Keratinocyte (primary cell): ENCODE measurements at regions not wholly inside any gene's neighbourhood (a gene's known extent, or its start where the extent isn't known, plus 50 kb on each side); places are given as distances from the start of the nearest gene placed in this dataset.

Experiments
- EZH2 ChIP-seq: IDR thresholded peaks from one replicate; pipeline ENCODE4 v1.6.1; 2012; ENCODE audit warnings: inconsistent platforms, mild to moderate bottlenecking, low read length, moderate library complexity
- TF ChIP-seq, protein P1 (sequence below), 3 experiments: IDR thresholded peaks in 1 of 3; conservative IDR thresholded peaks in 1 of 3; optimal IDR thresholded peaks in 1 of 3; 2 replicates in 2 of 3; 3 replicates in 1 of 3; pipeline versions ENCODE3 to v1.5.1; 2011; ENCODE audit warnings: low read length in 3 of 3, mild to moderate bottlenecking in 3 of 3, moderate library complexity in 2 of 3, control low read depth in 1 of 3, inconsistent platforms in 1 of 3; ENCODE audit not compliant: insufficient read depth in 2 of 3; ENCODE audit errors: extremely low read depth in 1 of 3

DNA sequence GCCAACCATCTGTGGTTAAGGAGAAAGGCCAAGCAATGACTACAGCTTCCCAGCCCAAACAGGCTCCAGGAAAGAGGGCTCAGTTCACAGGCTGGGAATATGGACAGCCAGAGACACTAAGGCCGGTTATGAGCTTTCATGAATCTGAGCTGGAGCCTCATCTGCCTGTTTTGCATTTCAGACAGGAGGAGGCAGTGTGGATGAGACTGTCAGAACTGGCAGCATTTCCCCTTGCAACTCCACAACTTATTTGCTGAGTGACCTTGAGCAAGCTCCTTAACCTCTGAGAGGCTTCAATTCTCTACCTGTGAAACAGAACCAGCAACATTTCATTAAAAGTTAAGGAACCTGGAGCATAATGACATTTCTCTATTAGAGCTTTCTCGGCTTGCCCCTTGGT lies 264.0 kb downstream of the ETS1 start:
- TF ChIP-seq, protein P1, sequence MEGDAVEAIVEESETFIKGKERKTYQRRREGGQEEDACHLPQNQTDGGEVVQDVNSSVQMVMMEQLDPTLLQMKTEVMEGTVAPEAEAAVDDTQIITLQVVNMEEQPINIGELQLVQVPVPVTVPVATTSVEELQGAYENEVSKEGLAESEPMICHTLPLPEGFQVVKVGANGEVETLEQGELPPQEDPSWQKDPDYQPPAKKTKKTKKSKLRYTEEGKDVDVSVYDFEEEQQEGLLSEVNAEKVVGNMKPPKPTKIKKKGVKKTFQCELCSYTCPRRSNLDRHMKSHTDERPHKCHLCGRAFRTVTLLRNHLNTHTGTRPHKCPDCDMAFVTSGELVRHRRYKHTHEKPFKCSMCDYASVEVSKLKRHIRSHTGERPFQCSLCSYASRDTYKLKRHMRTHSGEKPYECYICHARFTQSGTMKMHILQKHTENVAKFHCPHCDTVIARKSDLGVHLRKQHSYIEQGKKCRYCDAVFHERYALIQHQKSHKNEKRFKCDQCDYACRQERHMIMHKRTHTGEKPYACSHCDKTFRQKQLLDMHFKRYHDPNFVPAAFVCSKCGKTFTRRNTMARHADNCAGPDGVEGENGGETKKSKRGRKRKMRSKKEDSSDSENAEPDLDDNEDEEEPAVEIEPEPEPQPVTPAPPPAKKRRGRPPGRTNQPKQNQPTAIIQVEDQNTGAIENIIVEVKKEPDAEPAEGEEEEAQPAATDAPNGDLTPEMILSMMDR (optimal IDR thresholded peaks at IDR 0.05 in 1 of 3, IDR thresholded peaks at IDR 0.05 in 1 of 3, conservative IDR thresholded peaks at IDR 0.05 in 1 of 3; ENCODE audit: extremely low read depth in 1 of 3, insufficient read depth in 2 of 3, low read length in 3 of 3) = peak; percentile 13 to 56 (median 52)
- no peak for TF ChIP-seq EZH2
